OCI-LY3 (cell line): ENCODE measurements at regions not wholly inside any gene's neighbourhood (a gene's known extent, or its start where the extent isn't known, plus 50 kb on each side); places are given as distances from the start of the nearest gene placed in this dataset.

ENCODE experiments used
- CTCF ChIP-seq: fragments of 200-600, 300-600 bp; sonication (generic); IDR thresholded peaks from 2 replicates; pipeline ENCODE4 v1.5.1; 2014; ENCODE audit warnings: antibody characterized with exemption, low read length, low read depth
- EZH2phosphoT487 ChIP-seq: fragments of 200-600 bp; shearing (Covaris generic); IDR thresholded peaks from 2 replicates; pipeline ENCODE4 v1.6.1; 2018; ENCODE audit warnings: antibody characterized with exemption, mixed run types, low read depth

DNA sequence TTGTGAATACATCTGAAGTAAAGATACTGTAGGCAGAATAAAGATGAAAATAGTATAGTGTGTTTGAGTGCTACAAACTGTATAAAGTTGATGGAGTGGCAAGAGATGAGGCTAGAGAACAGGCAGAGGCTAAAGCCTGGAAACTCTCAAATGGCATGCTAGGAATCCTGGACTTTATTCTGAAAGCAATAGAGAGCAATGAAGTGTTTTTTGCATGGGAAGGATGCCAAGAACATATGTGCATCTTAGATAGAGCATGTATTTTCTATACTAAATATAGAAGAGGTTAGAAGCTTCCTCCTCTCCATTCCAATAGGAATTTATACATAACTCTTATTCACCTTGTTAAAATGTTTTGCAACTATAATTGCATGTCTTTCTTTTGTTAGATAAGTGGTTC, 86.3 kb upstream of the TMTC2 start:
- TF ChIP-seq CTCF (no peak), EZH2phosphoT487 (no peak)
